ENCODE measurements at regions not wholly inside any gene's neighbourhood (a gene's known extent, or its start where the extent isn't known, plus 50 kb on each side); places are given as distances from the start of the nearest gene placed in this dataset.
A peak's percentile ranks its signal among the peaks of the same experiment; 100 is the strongest.

- Histone ChIP-seq H3K4me1 (ENCODE audit: control insufficient read depth in 2 of 3, insufficient read depth in 2 of 3, low read depth in 1 of 3, low read length in 3 of 3) (peaks cover 2 to 48% (median 47%) of the 10 kb centered on the region in 3 donors), H3K9ac (ENCODE audit: low read length in 3 of 3) (peak overlapping the region in 2 of 3 donors; percentile 67 to 86), H3K36me3 (ENCODE audit: control insufficient read depth in 2 of 3, insufficient read depth in 3 of 3, low read length in 3 of 3) (no peaks in the 10 kb centered on the region), H3K9me3 (ENCODE audit: control insufficient read depth in 2 of 3, insufficient read depth in 1 of 3, low read length in 3 of 3) (no peaks in the 10 kb centered on the region), H3K4me3 (ENCODE audit: low read length in 3 of 3) (peak overlapping the region in 2 of 3 donors; percentile 32 to 53), H3K27ac (ENCODE audit: low read depth in 2 of 2, low read length in 2 of 2) (peak overlapping the region; percentile 95 to 98), H3K27me3 (ENCODE audit: control insufficient read depth, insufficient read depth, low read length) (peaks cover 11% of the 10 kb centered on the region)
- DNase-seq (peak in 1 of 5 donors; percentile 41), FAIRE-seq (no peak)
- TF ChIP-seq CTCF (IDR thresholded peaks at IDR 0.05; ENCODE audit: borderline replicate concordance, extremely low read depth, insufficient read depth) = no peak
- intact Hi-C loops (cut with DNase I) = no loop called here
Observed at GRCh38 chr22:46056546-46057245, 79.7 kb upstream of the WNT7B start.

GRCh38 chr22:46057246-46058090 lies 80.5 kb upstream of the WNT7B start:
- DNase-seq (peak in 2 of 5 donors; percentile 14 to 77), FAIRE-seq (no peak)
- H3K4me1 ChIP-seq (ENCODE audit: control insufficient read depth in 2 of 3, insufficient read depth in 2 of 3, low read depth in 1 of 3, low read length in 3 of 3) = peaks cover 2 to 40% (median 40%) of the 10 kb centered on the region in 3 donors

GRCh38 chr22:46058091-46058420 lies 81.1 kb upstream of the WNT7B start:
- peak overlapping the region in 2 of 3 donors; percentile 9 to 44 for H3K4me3 ChIP-seq (ENCODE audit: low read length in 3 of 3)
- no peak for TF ChIP-seq CTCF (IDR thresholded peaks at IDR 0.05; ENCODE audit: borderline replicate concordance, extremely low read depth, insufficient read depth)
- peaks cover 2 to 40% (median 39%) of the 10 kb centered on the region in 3 donors for H3K4me1 ChIP-seq (ENCODE audit: control insufficient read depth in 2 of 3, insufficient read depth in 2 of 3, low read depth in 1 of 3, low read length in 3 of 3)
- peaks cover 11% of the 10 kb centered on the region for H3K27me3 ChIP-seq (ENCODE audit: control insufficient read depth, insufficient read depth, low read length)
- H3K9me3 ChIP-seq (ENCODE audit: control insufficient read depth in 2 of 3, insufficient read depth in 1 of 3, low read length in 3 of 3) = no peaks in the 10 kb centered on the region
- H3K9ac ChIP-seq (ENCODE audit: low read length in 3 of 3) = peak overlapping the region in 2 of 3 donors; percentile 14 to 86
- peak in 2 of 5 donors; percentile 13 to 73 for DNase-seq
- peak overlapping the region; percentile 95 to 98 for H3K27ac ChIP-seq (ENCODE audit: low read depth in 2 of 2, low read length in 2 of 2)
- FAIRE-seq = no peak
- intact Hi-C loops (cut with DNase I) = no loop called here
- H3K36me3 ChIP-seq (ENCODE audit: control insufficient read depth in 2 of 3, insufficient read depth in 3 of 3, low read length in 3 of 3) = no peaks in the 10 kb centered on the region

More at GRCh38 chr22:46057246-46058090, 80.5 kb upstream of the WNT7B start:
- TF ChIP-seq CTCF (IDR thresholded peaks at IDR 0.05; ENCODE audit: borderline replicate concordance, extremely low read depth, insufficient read depth) = no peak
- Histone ChIP-seq H3K4me3 (ENCODE audit: low read length in 3 of 3) (peak overlapping the region in 2 of 3 donors; percentile 9 to 44), H3K9ac (ENCODE audit: low read length in 3 of 3) (peak overlapping the region in 2 of 3 donors; percentile 67 to 86), H3K36me3 (ENCODE audit: control insufficient read depth in 2 of 3, insufficient read depth in 3 of 3, low read length in 3 of 3) (no peaks in the 10 kb centered on the region), H3K27ac (ENCODE audit: low read depth in 2 of 2, low read length in 2 of 2) (peak overlapping the region; percentile 95 to 98), H3K27me3 (ENCODE audit: control insufficient read depth, insufficient read depth, low read length) (peaks cover 11% of the 10 kb centered on the region), H3K9me3 (ENCODE audit: control insufficient read depth in 2 of 3, insufficient read depth in 1 of 3, low read length in 3 of 3) (no peaks in the 10 kb centered on the region)
- intact Hi-C loops (cut with DNase I) = no loop called here
